ENCODE measurements at regions not wholly inside any gene's neighbourhood (a gene's known extent, or its start where the extent isn't known, plus 50 kb on each side); places are given as distances from the start of the nearest gene placed in this dataset.

DNA sequence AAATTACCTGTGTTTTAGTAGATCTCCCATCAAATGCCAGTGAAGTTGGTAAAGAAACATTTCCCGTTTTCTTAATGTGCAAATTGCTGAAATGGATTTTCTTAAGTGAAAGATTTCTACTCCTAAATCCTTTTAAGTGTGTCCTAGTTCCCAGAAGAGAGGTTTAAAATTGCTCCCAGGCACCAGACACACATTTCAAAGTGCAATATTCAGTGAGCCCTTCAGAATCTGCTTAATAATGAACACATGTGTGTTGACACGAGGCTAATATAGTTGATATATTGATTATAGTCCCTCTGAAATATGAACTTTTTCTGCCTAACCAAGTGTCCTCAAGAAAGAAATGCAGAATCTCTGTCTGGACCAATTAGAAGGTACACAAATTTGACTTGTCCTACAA lies 861.7 kb upstream of the CNTNAP5 start:
- no peak overlapping the region for H3K27ac Mint-ChIP-seq

DNA sequence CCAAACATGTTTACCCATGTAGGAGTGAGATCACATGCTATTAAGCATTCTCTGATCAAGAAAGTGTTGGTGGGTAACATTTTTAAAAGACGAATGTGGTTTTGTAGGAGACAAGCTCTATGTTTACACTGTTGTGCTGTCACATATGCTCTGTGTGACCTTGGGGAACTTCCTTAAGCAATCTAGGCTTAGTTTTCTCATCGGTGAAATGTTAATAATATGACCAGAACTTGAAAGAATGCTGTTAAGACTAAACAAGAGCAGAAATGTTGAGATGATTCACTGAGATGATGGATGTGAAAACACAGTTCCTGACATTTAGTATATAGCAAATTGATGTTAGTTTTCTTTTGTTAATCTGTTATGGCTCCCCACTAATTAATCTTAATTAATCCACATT lies 860.9 kb upstream of the CNTNAP5 start:
- Mint-ChIP-seq H3K9me3 (peaks cover 5% of the 10 kb centered on the region), H3K27ac (no peak overlapping the region), H3K4me1 (no peaks in the 10 kb centered on the region), H3K4me3 (no peak overlapping the region), H3K36me3 (no peaks in the 10 kb centered on the region), H3K27me3 (no peaks in the 10 kb centered on the region)

More for the DNA sequence above, 861.7 kb upstream of the CNTNAP5 start:
- H3K4me1 Mint-ChIP-seq: no peaks in the 10 kb centered on the region
- H3K27me3 Mint-ChIP-seq: no peaks in the 10 kb centered on the region
- no peaks in the 10 kb centered on the region for H3K36me3 Mint-ChIP-seq
- no peak overlapping the region for H3K4me3 Mint-ChIP-seq
- H3K9me3 Mint-ChIP-seq: peaks cover 10% of the 10 kb centered on the region

DNA sequence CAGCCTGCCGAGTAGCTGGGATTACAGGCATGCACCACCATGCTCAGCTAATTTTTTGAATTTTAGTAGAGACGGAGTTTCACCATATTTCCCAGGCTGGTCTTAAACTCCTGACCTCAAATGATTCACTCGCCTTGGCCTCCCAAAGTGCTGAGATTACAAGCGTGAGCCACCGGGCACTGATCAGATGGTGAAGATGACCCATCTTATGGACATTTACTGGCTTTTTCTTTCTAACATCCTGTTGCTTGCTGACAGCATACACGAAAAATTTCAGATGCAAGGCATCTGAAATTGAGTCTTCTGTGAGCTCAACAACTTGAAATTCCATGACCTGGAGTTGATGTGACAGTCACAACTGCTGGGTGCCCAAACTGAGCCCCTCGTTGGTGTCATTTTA lies 859.5 kb upstream of the CNTNAP5 start:
- Mint-ChIP-seq H3K27ac (no peak overlapping the region), H3K4me3 (no peak overlapping the region), H3K9me3 (peaks cover 5% of the 10 kb centered on the region), H3K27me3 (no peaks in the 10 kb centered on the region), H3K4me1 (no peaks in the 10 kb centered on the region), H3K36me3 (no peaks in the 10 kb centered on the region)

DNA sequence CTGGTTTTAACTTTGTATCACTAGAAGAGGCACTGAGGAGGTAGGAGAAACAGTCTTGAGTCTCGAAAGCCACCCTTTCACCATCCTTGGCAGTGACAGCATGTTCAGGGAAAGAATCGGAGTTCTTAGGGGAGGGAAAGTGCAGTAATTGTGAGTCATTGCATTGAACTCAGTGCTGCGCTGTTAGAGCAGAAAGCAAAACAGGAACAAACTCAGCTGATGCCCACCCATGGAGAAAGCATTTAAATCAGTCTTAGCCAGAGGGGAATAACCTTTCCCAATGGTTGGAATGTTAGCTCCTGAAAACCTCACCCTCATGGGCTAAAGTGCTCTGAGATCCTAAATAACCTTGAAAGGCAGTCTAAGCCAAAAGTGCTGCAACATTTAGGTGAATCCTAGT lies 845.6 kb upstream of the CNTNAP5 start:
- Mint-ChIP-seq H3K27me3 (no peaks in the 10 kb centered on the region), H3K4me3 (no peak overlapping the region), H3K36me3 (no peaks in the 10 kb centered on the region), H3K9me3 (peaks cover 17% of the 10 kb centered on the region), H3K27ac (no peak overlapping the region), H3K4me1 (no peaks in the 10 kb centered on the region)

DNA sequence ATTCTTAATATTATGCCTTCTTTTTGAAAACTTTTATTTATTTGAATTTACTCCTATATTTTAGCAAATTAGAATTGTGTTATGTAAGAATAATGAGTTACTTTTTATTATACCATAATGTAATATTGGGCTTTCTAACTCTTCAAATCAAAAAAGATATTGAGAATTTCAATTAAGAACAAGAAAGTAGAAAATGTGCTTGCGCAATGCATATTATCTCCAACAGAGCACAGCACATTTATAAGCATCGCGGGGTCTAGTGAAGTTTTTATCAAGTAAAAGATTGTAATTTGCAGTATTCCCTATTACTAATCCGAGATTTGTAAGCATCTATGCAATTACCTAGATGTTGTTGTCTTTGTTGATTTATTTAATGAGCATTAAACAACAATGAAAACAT lies 829.1 kb upstream of the CNTNAP5 start:
- H3K9me3 Mint-ChIP-seq: peaks cover 6% of the 10 kb centered on the region
- H3K4me1 Mint-ChIP-seq: no peaks in the 10 kb centered on the region
- H3K4me3 Mint-ChIP-seq: no peak overlapping the region
- H3K27me3 Mint-ChIP-seq: no peaks in the 10 kb centered on the region
- H3K36me3 Mint-ChIP-seq: no peaks in the 10 kb centered on the region
- H3K27ac Mint-ChIP-seq: no peak overlapping the region

DNA sequence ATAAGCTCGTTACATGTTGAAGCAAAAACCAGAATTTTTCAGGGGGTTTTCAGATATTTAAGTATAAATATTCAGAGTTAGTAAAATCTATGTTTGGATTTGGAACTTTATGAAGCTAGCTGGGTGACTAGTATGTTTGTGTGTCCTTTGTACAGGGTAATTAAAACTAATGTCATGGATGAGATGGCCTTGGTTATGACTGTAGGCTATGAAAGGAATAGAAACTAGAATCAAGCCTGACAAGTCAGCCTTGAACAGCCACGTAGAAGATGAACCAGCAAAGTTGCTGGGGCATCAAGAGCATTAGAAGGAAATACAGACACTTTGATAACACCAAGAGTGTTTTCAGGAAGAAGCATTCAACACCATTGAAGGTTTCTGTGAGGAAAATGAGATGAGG lies 825.1 kb upstream of the CNTNAP5 start:
- Mint-ChIP-seq H3K9me3 (peaks cover 16% of the 10 kb centered on the region), H3K27ac (no peak overlapping the region), H3K4me3 (no peak overlapping the region), H3K4me1 (no peaks in the 10 kb centered on the region), H3K36me3 (no peaks in the 10 kb centered on the region), H3K27me3 (no peaks in the 10 kb centered on the region)

DNA sequence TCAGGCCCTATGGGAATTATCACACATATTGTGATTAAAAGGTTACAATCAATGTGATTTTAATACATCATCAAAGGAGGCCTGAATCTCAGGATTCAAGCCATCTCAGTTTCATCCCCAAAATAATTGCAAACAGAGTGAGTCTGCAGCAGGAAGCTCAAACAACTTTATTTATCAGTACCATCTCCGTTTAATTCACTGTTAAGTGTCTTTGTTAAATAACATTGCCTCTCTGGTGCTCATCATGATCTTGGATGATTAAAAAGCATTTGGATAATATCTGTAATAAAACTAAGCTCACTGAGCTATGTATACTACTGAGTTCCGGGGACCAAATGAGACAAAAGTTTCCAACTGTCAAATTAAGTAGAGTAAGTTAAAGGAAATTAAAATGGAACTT lies 817.8 kb upstream of the CNTNAP5 start:
- Mint-ChIP-seq H3K4me3 (no peak overlapping the region), H3K4me1 (no peaks in the 10 kb centered on the region), H3K27me3 (no peaks in the 10 kb centered on the region), H3K9me3 (peaks cover under 1% of the 10 kb centered on the region), H3K36me3 (no peaks in the 10 kb centered on the region), H3K27ac (no peak overlapping the region)

DNA sequence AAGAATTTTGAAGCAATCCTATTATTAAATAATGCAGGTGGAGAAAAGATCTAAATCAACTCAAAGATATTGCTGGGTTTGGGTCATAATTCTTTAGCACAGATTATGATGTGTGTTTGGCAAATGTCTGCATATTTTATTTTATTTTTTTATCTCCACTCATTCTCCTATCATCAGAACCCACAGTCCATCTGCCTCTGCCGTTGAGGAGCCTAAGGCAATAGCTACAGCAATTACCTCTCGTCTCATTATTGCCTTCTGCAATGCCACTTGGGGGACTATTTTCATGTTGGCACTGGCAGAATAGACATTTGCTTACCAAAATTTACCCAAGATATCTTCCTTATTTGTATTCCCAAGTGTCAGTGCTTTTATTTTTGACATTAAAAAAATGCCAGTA lies 815.9 kb upstream of the CNTNAP5 start:
- H3K36me3 Mint-ChIP-seq: no peaks in the 10 kb centered on the region
- no peaks in the 10 kb centered on the region for H3K27me3 Mint-ChIP-seq
- no peak overlapping the region for H3K27ac Mint-ChIP-seq
- no peaks in the 10 kb centered on the region for H3K4me1 Mint-ChIP-seq
- H3K4me3 Mint-ChIP-seq: no peak overlapping the region
- H3K9me3 Mint-ChIP-seq: peaks cover 5% of the 10 kb centered on the region

DNA sequence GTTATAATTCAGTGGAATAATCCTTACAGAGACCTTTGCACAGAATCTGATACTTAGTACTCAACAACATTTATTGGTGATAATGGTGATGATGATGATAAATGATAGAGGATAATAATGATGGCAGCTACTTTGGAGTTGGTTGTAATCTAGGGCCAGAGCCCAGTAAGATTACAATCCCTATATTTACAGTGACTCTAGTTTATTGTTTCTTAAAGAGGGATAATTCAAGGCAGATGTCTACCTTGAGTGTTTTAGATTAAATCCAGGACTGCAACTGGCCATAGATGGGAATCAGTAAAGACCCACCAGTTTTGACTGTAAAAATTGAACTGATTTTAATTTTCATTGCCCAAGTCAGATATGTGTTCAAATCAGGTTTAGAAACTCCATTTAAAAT lies 813.9 kb upstream of the CNTNAP5 start:
- no peaks in the 10 kb centered on the region for H3K27me3 Mint-ChIP-seq
- H3K9me3 Mint-ChIP-seq: peaks cover 5% of the 10 kb centered on the region
- no peak overlapping the region for H3K27ac Mint-ChIP-seq
- H3K36me3 Mint-ChIP-seq: no peaks in the 10 kb centered on the region
- H3K4me3 Mint-ChIP-seq: no peak overlapping the region
- no peaks in the 10 kb centered on the region for H3K4me1 Mint-ChIP-seq

DNA sequence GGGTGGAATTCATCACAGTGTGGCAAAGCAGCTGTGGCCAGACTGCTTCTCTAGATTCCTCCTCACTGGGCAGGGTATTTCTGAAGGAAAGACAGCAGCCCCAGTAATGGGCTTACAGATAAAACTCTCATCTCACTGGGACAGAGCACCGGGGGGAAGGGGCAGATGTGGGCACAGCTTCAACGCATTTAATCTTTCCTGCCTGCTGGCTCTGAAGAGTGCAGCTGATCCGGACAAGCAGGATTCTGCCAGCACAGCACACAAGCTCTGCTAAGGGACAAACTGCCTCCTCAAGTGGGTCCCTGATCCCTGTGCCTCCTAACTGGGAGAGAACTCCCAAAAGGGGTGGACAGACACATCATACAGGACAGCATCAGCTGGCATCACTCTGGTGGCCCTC lies 779.9 kb upstream of the CNTNAP5 start:
- no peaks in the 10 kb centered on the region for H3K4me1 Mint-ChIP-seq
- H3K27me3 Mint-ChIP-seq: no peaks in the 10 kb centered on the region
- H3K9me3 Mint-ChIP-seq: peaks cover 8% of the 10 kb centered on the region
- no peak overlapping the region for H3K27ac Mint-ChIP-seq
- H3K36me3 Mint-ChIP-seq: no peaks in the 10 kb centered on the region
- no peak overlapping the region for H3K4me3 Mint-ChIP-seq

DNA sequence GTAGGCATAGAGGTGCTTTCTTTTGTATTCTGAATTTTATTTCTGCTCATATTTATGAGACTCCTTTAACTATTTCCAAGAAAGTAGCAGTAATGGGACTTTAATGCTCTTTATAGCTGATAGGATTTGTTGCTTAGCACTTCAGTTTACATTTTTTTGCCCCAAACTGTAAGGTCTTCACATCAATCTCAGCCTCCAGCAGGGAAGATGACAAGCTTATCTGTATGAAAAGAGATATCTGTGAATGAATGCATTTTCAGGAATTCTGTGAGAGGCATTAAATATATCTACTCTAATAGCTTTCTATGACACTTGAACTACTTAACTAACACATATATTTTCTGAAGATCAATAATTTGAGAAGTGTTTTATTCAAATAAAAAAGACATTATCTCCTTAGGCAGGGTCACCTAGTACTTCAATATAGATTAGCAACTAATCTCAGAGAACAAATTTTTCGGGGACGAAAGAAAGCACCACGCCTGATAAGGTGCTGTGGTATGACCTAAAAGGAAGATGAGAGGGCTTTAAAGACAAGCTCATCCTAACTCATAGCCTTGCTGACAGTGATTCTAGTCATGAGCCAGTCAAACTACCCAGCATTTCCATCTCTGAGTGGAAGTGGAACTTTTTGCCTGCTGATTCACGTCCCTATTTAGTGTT lies 766.1 kb upstream of the CNTNAP5 start:
- Mint-ChIP-seq H3K27me3 (no peaks in the 10 kb centered on the region), H3K36me3 (no peaks in the 10 kb centered on the region), H3K4me3 (no peak overlapping the region), H3K27ac (no peak overlapping the region), H3K4me1 (no peaks in the 10 kb centered on the region), H3K9me3 (peaks cover 5% of the 10 kb centered on the region)

DNA sequence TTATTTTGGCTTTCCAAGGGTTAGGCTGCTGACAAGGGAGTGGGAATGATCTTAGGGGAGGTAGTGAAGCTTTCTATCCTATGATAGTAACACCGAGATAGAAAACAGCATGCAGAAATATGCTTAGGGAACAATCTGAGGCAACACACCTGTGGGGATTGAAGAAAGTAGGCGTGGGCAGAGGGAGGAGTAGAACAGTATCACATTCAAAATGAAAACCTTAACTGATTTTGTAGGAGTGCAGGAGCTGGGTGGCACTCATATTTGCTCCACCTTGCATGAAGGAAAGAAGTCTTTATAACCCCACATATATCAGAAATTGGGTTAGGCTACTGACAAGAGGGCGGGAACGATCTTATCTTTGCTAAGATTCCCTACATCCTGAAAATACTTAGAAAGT lies 762.2 kb upstream of the CNTNAP5 start:
- Mint-ChIP-seq H3K9me3 (peaks cover 13% of the 10 kb centered on the region), H3K36me3 (no peaks in the 10 kb centered on the region), H3K4me3 (no peak overlapping the region), H3K27ac (no peak overlapping the region), H3K4me1 (no peaks in the 10 kb centered on the region), H3K27me3 (no peaks in the 10 kb centered on the region)

DNA sequence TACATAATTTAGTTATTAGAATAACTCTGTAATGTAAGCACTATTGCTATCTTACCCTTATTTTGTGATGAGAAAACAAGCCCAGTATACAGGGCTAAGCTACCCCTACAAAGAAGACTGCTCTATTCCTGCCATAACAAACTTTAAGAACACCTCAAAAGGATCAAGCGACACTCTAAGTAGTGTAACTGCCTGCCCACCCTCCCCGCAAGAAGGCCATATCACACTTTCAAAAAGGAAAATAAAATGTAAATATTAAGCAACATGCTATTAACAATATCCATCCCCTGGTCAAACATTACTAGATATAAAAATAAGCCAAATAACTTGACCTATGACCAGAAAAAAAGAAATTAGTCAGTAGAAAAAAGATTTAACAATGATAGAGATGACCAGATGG lies 741.7 kb upstream of the CNTNAP5 start:
- H3K4me3 Mint-ChIP-seq: no peak overlapping the region
- H3K36me3 Mint-ChIP-seq: no peaks in the 10 kb centered on the region
- no peak overlapping the region for H3K27ac Mint-ChIP-seq
- H3K27me3 Mint-ChIP-seq: no peaks in the 10 kb centered on the region
- peaks cover 6% of the 10 kb centered on the region for H3K9me3 Mint-ChIP-seq
- H3K4me1 Mint-ChIP-seq: no peaks in the 10 kb centered on the region

DNA sequence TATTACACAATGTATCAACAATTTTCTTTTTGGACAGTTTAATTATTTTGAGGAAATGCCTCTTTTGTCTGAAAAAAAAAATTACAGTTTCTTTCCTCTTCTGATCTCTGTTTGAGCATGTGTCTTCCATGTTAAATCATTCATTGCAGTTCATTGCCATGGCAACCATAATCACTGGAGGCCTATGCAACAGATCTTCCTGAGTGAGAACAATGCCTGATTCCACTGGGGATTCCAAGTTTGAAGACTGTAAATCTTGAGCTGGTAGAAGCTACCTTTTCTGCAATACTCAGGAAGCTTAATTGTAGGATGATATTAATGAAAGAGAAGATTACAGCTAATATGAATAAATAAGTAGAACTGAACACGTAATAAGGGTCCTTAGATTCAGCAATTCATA lies 721.4 kb upstream of the CNTNAP5 start:
- H3K27me3 Mint-ChIP-seq: no peaks in the 10 kb centered on the region
- no peaks in the 10 kb centered on the region for H3K9me3 Mint-ChIP-seq
- H3K4me1 Mint-ChIP-seq: no peaks in the 10 kb centered on the region
- no peaks in the 10 kb centered on the region for H3K36me3 Mint-ChIP-seq
- H3K4me3 Mint-ChIP-seq: no peak overlapping the region
- H3K27ac Mint-ChIP-seq: no peak overlapping the region
